GM18517 (cell line): ENCODE measurements at regions not wholly inside any gene's neighbourhood (a gene's known extent, or its start where the extent isn't known, plus 50 kb on each side); places are given as distances from the start of the nearest gene placed in this dataset.

Source experiments
- ATAC-seq: cut with Tn5 transposase; IDR thresholded peaks from one replicate; pipeline ENCODE4 v1.9.1; 2021; ENCODE audit warnings: mild to moderate bottlenecking, moderate library complexity; ENCODE audit not compliant: unreplicated experiment

- no peak for ATAC-seq
These were observed 358.1 kb downstream of the CDK5RAP2 start for GRCh38 chr9:120221844-120222243.

DNA sequence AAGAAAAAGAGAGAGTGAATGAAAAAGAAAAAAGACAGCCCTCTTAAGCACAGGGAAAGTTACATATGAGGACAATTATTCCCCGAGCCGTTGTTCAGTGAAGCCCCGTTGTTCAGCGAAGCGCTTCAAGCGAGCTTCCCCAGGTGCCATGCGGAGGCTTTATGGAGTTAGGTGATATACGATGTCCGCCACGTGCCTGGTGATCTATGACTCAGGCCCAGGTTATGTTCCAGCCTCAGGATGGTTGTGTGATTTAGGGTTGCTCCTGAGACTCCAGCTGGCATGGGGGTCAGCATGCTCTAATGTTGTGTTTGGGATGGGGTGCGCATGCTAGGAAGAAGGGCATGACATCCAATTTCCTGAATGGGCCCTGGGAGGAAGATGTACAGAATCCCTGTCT, 365.6 kb downstream of the CDK5RAP2 start:
- no peak for ATAC-seq

DNA sequence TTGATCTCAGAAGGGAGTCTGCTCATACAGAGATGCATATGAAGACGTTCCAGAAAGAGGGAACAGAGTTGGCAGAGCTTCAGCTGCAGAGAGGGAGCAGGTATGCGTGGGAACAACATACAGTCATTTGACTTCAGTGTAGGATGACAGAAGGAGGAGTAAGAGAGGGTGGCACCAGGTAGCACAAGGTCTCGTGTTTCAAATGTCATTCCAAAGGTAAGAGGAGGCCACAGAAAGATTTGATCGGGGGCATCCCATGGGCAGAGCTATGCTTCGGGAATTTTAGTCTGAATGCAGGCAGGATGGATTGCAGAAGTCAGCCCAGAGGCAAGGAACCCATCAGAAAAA, 367.1 kb downstream of the CDK5RAP2 start:
- peak; percentile 18 for ATAC-seq

DNA sequence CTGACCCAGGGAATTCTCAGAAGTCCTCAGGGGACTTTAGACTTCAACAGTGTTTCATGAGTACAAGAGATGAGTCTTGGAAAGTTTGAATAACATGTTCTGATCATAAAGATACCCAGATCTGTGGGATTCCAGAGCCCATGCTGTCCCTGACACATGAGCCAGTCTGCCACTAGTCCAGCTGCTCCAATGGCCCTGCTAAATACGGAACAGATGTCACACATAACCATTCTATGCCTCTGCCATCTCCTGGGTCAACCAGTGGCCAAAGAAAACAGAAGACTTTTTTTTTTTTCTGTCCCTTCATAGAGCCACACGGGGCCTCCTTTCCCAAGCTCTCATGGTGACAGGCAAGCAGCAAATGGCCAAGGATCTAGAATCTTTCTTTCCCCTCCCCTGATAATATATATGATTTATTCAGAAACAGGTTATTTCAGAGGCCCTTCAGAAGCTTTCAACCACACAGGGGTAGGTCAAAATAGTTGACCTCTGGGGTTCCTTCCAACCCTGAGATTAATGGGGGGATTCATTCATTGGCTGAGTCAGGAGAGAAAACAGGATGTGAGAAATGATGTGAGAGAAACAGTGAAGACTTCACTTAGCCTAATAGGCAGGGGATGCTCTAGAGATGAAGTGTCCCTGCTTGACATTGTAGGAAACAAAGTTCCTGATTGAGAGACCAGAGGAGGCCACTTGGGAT, 367.7 kb downstream of the CDK5RAP2 start:
- peak; percentile 64 for ATAC-seq

DNA sequence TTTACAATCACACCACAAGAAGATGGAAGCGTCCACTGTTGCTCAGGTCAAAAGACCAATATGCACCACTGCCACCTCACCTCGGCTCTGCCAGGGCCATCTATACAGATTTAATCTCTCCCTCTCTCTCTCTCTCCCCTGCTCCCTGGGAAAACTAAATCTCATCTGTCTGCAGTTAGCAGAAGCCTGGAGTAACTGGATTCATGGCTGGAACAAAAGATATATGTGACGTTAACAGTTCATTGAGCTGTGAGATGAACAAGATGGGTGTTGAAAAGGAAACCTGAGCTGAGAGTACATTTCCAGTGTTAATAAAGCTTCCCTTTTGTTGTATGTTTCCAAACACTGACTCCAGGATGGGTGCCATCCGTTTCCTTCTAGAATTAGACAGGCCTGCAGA, 369.7 kb downstream of the CDK5RAP2 start:
- no peak for ATAC-seq

- no peak for ATAC-seq
These were observed 376.9 kb downstream of the CDK5RAP2 start for GRCh38 chr9:120202856-120203654.

DNA sequence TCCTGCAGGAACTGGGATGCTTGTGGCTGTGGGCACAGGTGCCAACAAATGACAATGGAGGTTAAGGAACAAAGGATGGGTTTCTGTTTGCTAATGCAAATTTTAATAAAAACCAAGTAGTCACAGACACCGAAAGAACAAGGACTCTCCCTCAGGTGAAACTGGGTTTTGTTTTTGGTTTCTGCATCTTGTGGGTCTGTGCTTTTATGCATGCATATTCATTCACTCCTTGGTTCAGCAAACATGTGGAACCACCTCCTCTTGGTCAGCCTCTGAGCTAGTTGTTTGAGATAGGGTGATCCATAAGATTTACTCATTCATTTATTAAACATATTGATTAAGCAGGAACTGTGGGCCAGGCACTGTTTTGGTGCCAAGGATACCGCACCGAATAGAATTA, 381.9 kb downstream of the CDK5RAP2 start:
- no peak for ATAC-seq

DNA sequence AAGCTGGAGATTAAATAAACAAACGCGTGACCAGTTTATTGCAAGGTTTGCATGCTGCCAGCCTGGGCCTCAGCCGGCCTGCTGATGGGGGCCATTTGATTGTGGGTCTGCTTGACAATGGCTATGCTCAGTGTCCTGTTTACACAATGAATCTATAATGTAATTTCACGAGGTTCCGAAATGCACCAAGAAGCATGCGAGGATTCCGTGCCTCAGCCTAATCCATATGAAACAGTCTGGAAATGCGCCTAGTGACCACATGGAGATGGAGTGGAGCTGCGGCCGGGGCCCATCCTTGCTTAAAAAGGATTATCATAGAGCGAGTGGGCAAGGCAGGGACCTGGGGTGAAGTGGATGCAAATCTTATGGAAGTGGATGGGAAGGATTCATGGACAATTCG, 382.4 kb downstream of the CDK5RAP2 start:
- ATAC-seq: no peak

GRCh38 chr9:120191141-120191540, 388.8 kb downstream of the CDK5RAP2 start:
- ATAC-seq: no peak

GRCh38 chr9:120187758-120188157, 392.2 kb downstream of the CDK5RAP2 start:
- ATAC-seq: no peak

DNA sequence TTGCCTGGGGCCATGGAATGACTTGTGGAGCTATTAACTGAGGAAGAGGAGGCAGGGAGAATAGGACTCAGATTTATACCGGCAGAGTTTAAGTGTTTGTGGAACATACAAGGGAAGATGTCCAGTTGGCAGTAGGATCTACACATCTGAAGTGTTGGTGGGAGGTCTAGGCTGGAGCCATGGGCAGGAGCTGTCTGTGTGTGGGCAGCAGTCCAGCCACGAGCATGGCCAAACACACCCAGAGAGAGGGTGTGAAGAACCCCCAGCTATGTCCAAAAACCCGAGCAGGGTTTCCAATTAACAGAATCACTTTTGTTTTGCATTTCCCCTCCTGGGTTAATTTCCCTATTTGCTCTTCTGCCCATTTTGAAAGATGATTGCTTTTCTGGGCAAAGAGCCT, 393.7 kb downstream of the CDK5RAP2 start:
- no peak for ATAC-seq

DNA sequence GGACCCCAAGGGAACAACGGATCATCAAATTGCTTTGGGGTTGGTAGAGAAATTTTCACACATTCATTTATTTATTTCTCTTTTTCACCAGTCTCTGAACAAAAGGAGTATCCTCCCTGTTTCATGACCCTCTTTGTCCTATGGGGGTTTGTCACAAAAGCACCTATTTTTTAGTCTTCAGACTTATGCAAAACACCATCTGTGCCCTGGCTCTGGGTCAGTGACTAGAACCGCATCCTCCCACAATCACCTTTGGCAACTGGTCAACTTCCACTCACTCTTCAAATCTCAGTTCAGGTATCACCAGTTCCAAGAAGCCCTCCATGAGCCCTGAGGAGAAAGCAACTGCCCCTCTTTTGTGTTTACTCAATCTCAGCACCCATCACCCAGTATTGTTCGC, 395.7 kb downstream of the CDK5RAP2 start:
- ATAC-seq: no peak

GRCh38 chr9:120183615-120184014, 396.4 kb downstream of the CDK5RAP2 start:
- no peak for ATAC-seq

GRCh38 chr9:120182011-120182410, 398.0 kb downstream of the CDK5RAP2 start:
- no peak for ATAC-seq

DNA sequence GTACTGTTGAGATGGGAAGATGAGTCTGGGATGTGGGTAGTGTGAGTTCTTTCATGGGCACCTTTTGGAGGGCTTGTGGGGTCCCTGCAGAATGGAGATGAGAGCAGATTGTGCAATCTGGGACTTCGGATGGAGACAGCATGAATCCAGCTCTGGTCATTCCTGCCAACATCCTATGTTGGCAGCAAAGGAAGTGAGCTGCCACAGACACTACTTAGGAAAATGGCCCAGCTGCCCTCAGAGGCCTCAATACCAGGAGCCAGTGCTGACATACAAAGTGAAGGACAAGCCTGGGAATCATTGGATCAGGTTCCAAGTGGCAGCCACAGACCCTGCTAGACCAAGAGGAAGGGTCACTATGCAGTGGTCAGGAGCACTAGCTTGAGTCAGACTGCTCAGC, 402.8 kb downstream of the CDK5RAP2 start:
- no peak for ATAC-seq

GRCh38 chr9:120175031-120175430, 404.9 kb downstream of the CDK5RAP2 start:
- no peak for ATAC-seq

GRCh38 chr9:120161776-120162175, 418.2 kb downstream of the CDK5RAP2 start:
- ATAC-seq: no peak

GRCh38 chr9:120158221-120158620, 421.7 kb downstream of the CDK5RAP2 start:
- no peak for ATAC-seq

- no peak for ATAC-seq
These were observed 423.6 kb downstream of the CDK5RAP2 start for GRCh38 chr9:120156376-120156775.

GRCh38 chr9:120153258-120153657, 426.7 kb downstream of the CDK5RAP2 start:
- ATAC-seq: no peak

DNA sequence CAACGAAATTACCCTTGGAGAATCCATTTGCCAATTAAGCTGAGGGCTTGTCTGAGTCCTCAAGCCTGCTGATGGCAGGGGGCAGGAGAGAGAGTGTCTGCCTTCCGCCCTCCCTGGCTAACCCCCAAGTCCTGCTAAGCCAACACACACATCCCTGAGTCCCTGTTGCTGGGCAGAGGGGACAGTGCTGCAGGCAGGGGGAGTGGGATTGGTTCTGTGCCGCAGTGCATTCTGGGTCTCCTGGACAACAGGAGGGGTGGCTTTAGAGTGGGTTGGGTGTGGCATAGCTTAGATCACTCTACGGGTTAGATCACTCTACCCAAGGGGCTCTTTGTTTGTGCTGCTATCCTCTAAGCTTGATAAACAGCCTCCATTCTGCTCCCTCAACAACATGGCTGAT, 427.7 kb downstream of the CDK5RAP2 start:
- no peak for ATAC-seq

- ATAC-seq: no peak
These were observed 428.2 kb downstream of the CDK5RAP2 start for GRCh38 chr9:120151806-120152205.

- ATAC-seq: no peak
These were observed 428.8 kb downstream of the CDK5RAP2 start for GRCh38 chr9:120151149-120151548.
